ENCODE measurements at regions not wholly inside any gene's neighbourhood (a gene's known extent, or its start where the extent isn't known, plus 50 kb on each side); places are given as distances from the start of the nearest gene placed in this dataset.

DNA sequence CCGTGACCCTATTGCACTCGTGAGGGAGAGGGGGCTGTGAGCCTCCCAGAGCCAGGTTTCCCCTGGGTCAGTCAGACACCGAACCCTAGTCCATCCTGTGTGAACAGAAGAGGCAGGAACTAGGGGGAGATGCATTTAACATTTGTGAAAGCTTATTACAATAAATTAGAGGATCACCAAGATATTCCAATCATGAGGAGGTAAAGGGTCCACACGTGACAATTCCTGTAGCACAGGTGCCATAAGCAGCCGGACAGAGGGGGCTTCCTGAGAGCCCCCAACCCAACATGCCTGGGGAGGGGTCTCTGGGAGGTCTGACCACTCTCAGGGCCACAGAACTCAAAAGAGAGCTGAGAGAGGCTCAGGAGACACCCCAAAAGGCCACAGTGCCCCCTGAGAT, 93.3 kb downstream of the KCNF1 start:
- TF ChIP-seq CTCF (IDR thresholded peaks at IDR 0.05) (no peak), POLR2A (IDR thresholded peaks at IDR 0.05) (no peak)

All from thyroid gland (tissue), 4 donors.